Astrocyte of the hippocampus (primary cell): ENCODE measurements at regions not wholly inside any gene's neighbourhood (a gene's known extent, or its start where the extent isn't known, plus 50 kb on each side); places are given as distances from the start of the nearest gene placed in this dataset.

Experiments
- DNase-seq: peaks from one replicate; pipeline ENCODE4 v3.0.0; 2011; ENCODE audit warnings: low read depth, low spot score

GRCh38 chr18:78826631-78827030, 153.0 kb upstream of the SALL3 start:
- DNase-seq, result no peak

- no peak for DNase-seq
These were observed 152.5 kb upstream of the SALL3 start for GRCh38 chr18:78827141-78827540.

GRCh38 chr18:78828131-78828530, 151.5 kb upstream of the SALL3 start:
- DNase-seq, result no peak

GRCh38 chr18:78829026-78829425, 150.6 kb upstream of the SALL3 start:
- DNase-seq, result peak; percentile 29

- no peak for DNase-seq
These were observed 149.5 kb upstream of the SALL3 start for GRCh38 chr18:78830161-78830560.

- DNase-seq, result no peak
These were observed 148.8 kb upstream of the SALL3 start for GRCh38 chr18:78830826-78831225.

- no peak for DNase-seq
These were observed 148.0 kb upstream of the SALL3 start for GRCh38 chr18:78831603-78832002.

- no peak for DNase-seq
These were observed 145.8 kb upstream of the SALL3 start for GRCh38 chr18:78833833-78834232.

- no peak for DNase-seq
These were observed 142.8 kb upstream of the SALL3 start for GRCh38 chr18:78836838-78837237.

- no peak for DNase-seq
These were observed 141.9 kb upstream of the SALL3 start for GRCh38 chr18:78837754-78838153.

GRCh38 chr18:78838183-78838582, 141.4 kb upstream of the SALL3 start:
- DNase-seq, result no peak

GRCh38 chr18:78849046-78849445, 130.6 kb upstream of the SALL3 start:
- DNase-seq, result no peak

- DNase-seq, result no peak
These were observed 130.2 kb upstream of the SALL3 start for GRCh38 chr18:78849458-78849857.

- no peak for DNase-seq
These were observed 126.3 kb upstream of the SALL3 start for GRCh38 chr18:78853341-78853740.

- DNase-seq, result no peak
These were observed 124.4 kb upstream of the SALL3 start for GRCh38 chr18:78855188-78855587.

- no peak for DNase-seq
These were observed 122.9 kb upstream of the SALL3 start for GRCh38 chr18:78856569-78857313.

- DNase-seq, result no peak
These were observed 122.1 kb upstream of the SALL3 start for GRCh38 chr18:78857314-78858150.

- no peak for DNase-seq
These were observed 119.9 kb upstream of the SALL3 start for GRCh38 chr18:78859686-78860085.

GRCh38 chr18:78860117-78860516, 119.5 kb upstream of the SALL3 start:
- DNase-seq, result no peak

- no peak for DNase-seq
These were observed 118.5 kb upstream of the SALL3 start for GRCh38 chr18:78861116-78861515.

- DNase-seq, result no peak
These were observed 117.9 kb upstream of the SALL3 start for GRCh38 chr18:78861706-78862105.

- no peak for DNase-seq
These were observed 117.2 kb upstream of the SALL3 start for GRCh38 chr18:78862395-78862794.

GRCh38 chr18:78865056-78865598, 114.5 kb upstream of the SALL3 start:
- no peak for DNase-seq
